Sciatic nerve (tissue), 2 donors: ENCODE measurements at regions not wholly inside any gene's neighbourhood (a gene's known extent, or its start where the extent isn't known, plus 50 kb on each side); places are given as distances from the start of the nearest gene placed in this dataset.

Source experiments
- ATAC-seq: fragments of 200-7000 bp; cut with Tn5 transposase; one replicate; pipeline ENCODE4 v1.9.1; 2020; ENCODE audit warnings: mild to moderate bottlenecking, moderate library complexity
- DNase-seq: peaks from one replicate; pipeline ENCODE4 v3.0.0-alpha.2; 2020; ENCODE audit warnings: low spot score
- intact Hi-C: fragments of 100-400 bp; cut with DNase I; formaldehyde crosslinking; loops from one replicate; pipeline ENCODE4 v1.14.2; 2022
- donor health status: DM: no; HTN: no; CAD: no.
- donor health status: DM: no; HTN: no; CAD: no.

DNA sequence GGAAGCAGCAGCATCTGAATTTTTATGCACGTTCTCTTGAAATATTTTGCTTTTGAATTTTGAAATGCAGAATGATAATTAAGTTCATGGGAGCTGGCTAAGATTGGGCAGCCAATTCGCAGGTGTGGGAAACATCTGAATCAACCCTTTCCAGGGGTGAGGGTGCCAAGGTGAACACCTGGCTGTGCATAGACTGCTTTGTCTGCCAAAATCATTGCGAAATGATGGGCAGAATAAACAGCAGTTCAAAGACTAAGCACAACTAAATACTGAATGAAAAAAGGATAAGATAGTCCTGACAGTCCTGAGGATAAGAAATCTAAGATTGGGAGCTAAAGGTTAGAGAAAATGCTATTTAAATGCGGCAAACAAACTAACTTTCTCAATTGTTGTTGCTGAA is 813.3 kb upstream of the RAG2 start:
- intact Hi-C loops = no loop called here
- no peak for DNase-seq
- ATAC-seq = no peak

- no peak for DNase-seq
- intact Hi-C loops = no loop called here
- ATAC-seq = no peak
Observed at GRCh38 chr11:37409124-37409523, 811.1 kb upstream of the RAG2 start.

DNA sequence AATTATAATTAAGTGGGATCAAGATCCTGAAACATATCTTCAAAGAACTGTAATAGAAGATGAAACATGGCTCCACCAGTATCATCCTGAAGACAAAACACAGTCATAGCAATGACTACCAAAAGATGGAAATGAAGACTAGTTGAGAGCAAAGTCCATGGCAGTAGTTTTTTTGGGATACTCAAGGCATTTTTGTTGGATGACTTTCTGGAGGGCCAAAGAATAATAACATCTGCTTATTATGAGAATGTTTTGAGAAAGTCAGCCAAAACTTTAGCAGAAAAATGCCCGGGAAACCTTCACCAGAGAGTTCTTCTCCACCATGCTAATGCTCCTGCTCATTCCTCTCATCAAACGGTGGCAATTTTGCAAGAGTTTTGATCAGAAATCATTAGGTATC is 809.4 kb upstream of the RAG2 start:
- DNase-seq (no peak), ATAC-seq (no peak)
- intact Hi-C loops = no loop called here

GRCh38 chr11:37406651-37407050 is 808.6 kb upstream of the RAG2 start:
- no peak for ATAC-seq
- intact Hi-C loops = no loop called here
- no peak for DNase-seq

- DNase-seq (no peak), ATAC-seq (no peak)
- intact Hi-C loops = no loop called here
Observed at GRCh38 chr11:37404231-37404630, 806.2 kb upstream of the RAG2 start.

DNA sequence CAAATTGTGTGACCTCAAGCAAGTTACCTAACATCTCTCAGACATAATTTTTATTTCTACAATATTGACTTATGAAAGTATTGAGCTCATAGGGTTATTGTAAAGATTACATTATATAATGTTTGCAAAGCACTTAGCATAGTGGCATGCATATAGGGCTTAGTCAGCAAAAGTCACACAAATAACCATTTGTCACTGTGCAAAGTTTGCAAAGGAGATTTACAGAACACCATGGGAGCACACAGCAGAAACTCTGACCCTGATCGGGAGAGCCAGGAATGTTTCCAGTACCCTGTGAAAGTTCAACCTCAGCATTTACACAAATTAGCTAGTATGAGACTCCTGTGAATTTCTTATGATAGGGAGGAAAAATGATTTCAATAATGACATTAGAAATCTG is 804.6 kb upstream of the RAG2 start:
- ATAC-seq = no peak
- DNase-seq = no peak
- intact Hi-C loops = no loop called here

DNA sequence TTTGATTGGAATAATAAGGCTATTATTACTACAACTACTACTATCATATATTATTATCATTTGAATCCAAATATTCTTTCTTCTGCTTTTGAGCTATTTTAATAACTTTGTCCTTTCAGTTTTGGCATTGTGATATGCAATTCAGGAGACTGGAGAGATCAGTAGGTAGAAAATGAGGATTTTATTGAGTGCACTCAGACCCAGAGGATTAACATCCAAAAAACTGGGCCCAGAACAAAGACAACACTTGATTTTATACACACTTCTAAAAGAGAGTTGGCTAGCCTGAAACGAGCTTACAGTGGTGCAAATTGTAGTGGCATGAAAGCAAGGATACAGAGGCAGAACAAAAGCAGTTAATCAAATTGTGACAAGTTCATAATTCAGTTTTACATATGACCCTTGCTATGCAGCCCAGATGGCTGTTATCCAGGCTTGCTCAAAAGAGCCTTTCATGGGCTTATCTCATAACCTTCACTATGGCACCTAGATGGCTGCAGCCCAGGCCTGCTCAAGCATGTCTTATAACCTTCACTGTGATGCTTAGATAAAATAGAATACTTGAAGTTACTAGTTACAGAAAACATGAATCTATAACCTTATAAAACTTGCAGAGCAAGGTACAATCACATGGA is 796.3 kb upstream of the RAG2 start:
- intact Hi-C loops = no loop called here
- DNase-seq (no peak), ATAC-seq (no peak)

- no peak for ATAC-seq
- DNase-seq = no peak
- intact Hi-C loops = no loop called here
Observed at GRCh38 chr11:37391615-37392014, 793.6 kb upstream of the RAG2 start.

DNA sequence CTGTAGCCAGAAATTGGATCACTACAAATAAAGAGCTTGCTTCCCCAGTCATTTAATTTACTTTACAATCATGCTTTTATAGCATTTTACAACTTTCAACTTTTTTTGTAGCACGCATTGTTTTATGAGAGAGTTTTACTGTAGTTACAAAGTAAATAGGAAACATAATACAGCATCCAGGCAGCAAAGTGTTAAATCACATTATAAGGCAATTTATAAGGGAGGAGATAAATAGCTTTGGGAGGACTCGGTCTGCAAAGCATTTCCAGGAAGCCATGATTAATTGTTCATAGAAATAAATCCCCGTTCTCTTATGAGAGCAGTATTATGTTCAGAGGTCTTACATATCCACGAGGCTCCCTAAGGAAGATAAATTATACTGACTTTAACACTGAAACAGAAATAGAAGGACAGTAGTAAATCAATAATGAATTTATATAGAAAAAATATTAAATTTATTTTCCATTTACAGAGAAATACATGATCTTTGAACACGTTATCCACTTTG is 792.6 kb upstream of the RAG2 start:
- intact Hi-C loops = no loop called here
- no peak for ATAC-seq
- DNase-seq = no peak

DNA sequence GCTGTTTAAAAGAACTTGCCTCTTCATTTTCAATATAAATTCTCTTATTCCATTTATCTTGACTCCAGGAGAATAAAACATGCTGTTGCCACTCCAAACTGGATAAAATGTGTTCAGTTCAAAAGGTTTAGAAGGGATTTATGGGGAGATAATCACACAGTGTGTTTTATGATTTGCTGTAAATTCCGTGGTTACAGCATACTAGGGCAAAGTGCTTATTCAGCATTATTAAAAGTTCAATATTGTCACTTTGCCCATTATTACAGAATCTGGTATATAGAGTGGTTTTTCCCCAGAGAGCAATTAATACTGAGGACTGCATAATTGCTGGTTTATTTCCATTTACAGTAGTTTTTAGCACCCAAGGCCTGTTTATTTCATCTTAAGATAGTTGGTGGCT is 780.9 kb upstream of the RAG2 start:
- intact Hi-C loops = no loop called here
- DNase-seq (no peak), ATAC-seq (no peak)

GRCh38 chr11:37372667-37373066 is 774.6 kb upstream of the RAG2 start:
- DNase-seq = no peak
- no peak for ATAC-seq
- intact Hi-C loops = no loop called here

DNA sequence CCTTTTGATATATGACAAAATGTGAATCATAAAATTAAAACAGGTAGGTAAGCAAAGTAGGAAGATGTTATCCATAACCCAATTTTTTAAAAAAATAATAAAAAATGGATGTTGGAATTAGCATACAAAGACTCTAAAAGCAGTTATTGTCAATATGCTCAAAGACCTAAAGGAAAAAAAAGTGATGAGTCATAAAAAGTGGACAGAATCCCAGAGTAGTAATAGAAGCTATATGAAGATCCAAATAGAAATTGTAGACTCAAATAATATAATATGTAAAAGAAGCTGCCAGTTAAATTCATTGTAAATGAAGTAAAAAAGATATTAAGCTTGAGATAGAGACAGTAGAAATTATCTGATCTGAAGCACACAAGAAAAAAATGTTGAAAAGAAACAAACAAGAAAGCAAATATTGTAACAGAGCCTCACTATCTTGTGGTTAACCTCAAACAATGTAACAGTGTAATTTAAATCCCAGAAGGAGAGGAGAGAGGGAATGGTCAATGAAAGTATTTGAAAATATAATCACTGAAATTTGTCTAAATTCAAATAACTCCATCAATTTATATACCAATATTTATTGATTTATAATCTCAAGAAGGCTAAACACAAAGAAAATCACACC is 773.4 kb upstream of the RAG2 start:
- ATAC-seq = no peak
- intact Hi-C loops = no loop called here
- no peak for DNase-seq

GRCh38 chr11:37370817-37371216 is 772.8 kb upstream of the RAG2 start:
- intact Hi-C loops = no loop called here
- no peak for DNase-seq
- no peak for ATAC-seq

GRCh38 chr11:37364246-37364839 is 766.3 kb upstream of the RAG2 start:
- ATAC-seq (no peak), DNase-seq (no peak)
- intact Hi-C loops = no loop called here

GRCh38 chr11:37353192-37353591 is 755.2 kb upstream of the RAG2 start:
- ATAC-seq (no peak), DNase-seq (no peak)
- intact Hi-C loops = no loop called here

- ATAC-seq (no peak), DNase-seq (no peak)
- intact Hi-C loops = no loop called here
Observed at GRCh38 chr11:37352485-37352884, 754.4 kb upstream of the RAG2 start.

DNA sequence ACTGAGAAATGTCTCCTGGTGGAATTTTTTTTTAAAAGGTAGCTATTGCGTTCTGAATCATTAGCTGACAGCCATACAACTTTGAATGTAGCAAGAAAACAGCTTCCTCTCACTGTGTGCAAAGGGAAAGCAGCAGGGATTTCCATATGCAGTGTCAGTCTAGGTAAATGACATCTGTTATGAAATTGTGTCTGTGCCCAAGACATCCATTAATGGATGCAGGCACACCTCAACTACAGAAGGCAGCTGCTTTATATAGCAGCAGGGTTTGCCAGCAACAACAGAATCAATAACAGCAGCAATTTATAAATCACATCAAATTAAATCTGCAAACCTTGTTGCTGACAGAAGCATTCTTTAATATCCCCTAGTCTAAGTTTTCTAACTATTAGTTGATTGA is 745.3 kb upstream of the RAG2 start:
- DNase-seq (no peak), ATAC-seq (no peak)
- intact Hi-C loops = no loop called here

- DNase-seq (no peak), ATAC-seq (no peak)
- intact Hi-C loops = no loop called here
Observed at GRCh38 chr11:37336401-37336800, 738.4 kb upstream of the RAG2 start.

- DNase-seq (no peak), ATAC-seq (no peak)
- intact Hi-C loops = no loop called here
Observed at GRCh38 chr11:37333345-37333744, 735.3 kb upstream of the RAG2 start.

GRCh38 chr11:37323843-37324242 is 725.8 kb upstream of the RAG2 start:
- DNase-seq = no peak
- no peak for ATAC-seq
- intact Hi-C loops = no loop called here
